ENCODE measurements at regions not wholly inside any gene's neighbourhood (a gene's known extent, or its start where the extent isn't known, plus 50 kb on each side); places are given as distances from the start of the nearest gene placed in this dataset.

DNA sequence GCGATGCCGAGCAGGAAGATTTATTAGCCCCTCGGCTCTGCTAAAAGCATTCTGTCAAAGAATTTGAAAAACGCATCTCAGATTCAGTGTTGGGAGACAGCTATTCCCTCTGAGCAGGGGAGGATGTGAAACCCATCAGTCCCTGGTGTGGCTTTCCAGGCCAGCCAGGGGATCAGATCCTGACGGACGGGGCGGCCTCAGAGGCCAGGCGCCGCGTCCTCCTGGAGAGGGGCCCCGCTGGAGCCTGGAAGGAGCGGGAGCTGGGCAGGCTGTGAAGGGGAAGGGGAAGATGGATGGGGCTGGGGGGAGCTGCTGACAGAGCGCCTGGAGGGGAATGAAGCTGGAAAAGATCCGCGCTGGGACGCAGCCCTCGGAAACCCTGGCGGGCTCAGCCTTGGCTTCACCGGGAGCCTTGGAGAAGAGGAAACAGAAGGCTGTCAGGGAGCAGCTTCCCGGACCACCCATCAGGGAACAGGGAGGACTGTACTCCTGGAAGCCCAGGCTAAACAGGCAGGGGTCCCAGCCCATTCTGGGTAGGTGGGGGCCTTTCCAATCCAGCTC, 358.0 kb downstream of the C16orf95 start:
- no peak for TF ChIP-seq ZNF274 (IDR thresholded peaks at IDR 0.05; ENCODE audit: low read depth, low read length)
- TF ChIP-seq YY1 (IDR thresholded peaks at IDR 0.05; ENCODE audit: insufficient read depth, insufficient read length) = no peak
